PC-3 (cell line): ENCODE measurements at regions not wholly inside any gene's neighbourhood (a gene's known extent, or its start where the extent isn't known, plus 50 kb on each side); places are given as distances from the start of the nearest gene placed in this dataset.

ENCODE experiments used
- ATAC-seq: fragments of 200-7000 bp; cut with Tn5 transposase; 2 replicates; pipeline ENCODE4 v1.9.1; 2020; ENCODE audit warnings: mild to moderate bottlenecking, moderate library complexity
- BruUV-seq: library from RNA; stranded (reverse); fragments of 400-500 nt; replicated peaks from 2 replicates; lab custom pipeline; 2021; lab: Mats Ljungman, UMichigan
- CTCF ChIA-PET: fragments of 300-600 bp; sonication (Branson Sonifier 250); formaldehyde crosslinking; loops from one replicate; lab custom pipeline; 2022; ENCODE audit warnings: antibody characterized with exemption; lab: Charles Lee
- POLR2A ChIA-PET: fragments of 300-600 bp; sonication (Branson Sonifier 250); formaldehyde crosslinking; loops from one replicate; lab custom pipeline; 2022; ENCODE audit warnings: antibody characterized with exemption; ENCODE audit not compliant: unreplicated experiment; lab: Charles Lee
- DNase-seq: peaks from one replicate; pipeline ENCODE4 v3.0.0-alpha.2; 2015
- H2AFZ ChIP-seq: fragments of 300-600 bp; sonication (generic); 2 replicates; pipeline ENCODE4 v1.6.0; 2016; ENCODE audit warnings: antibody characterized with exemption, low read length
- H3F3A ChIP-seq: fragments of 300-600 bp; sonication (generic); one replicate; pipeline ENCODE4 v1.6.0; 2017; ENCODE audit warnings: antibody characterized with exemption, low read length, control low read depth, mild to moderate bottlenecking; ENCODE audit not compliant: unreplicated experiment
- H3K27ac ChIP-seq: fragments of 300-600 bp; sonication (generic); 2 replicates; pipeline ENCODE4 v1.5.1; 2016; ENCODE audit warnings: mild to moderate bottlenecking, low read length
- H3K27me3 ChIP-seq: fragments of 300-600 bp; sonication (generic); 2 replicates; pipeline ENCODE4 v1.6.1; 2016; ENCODE audit warnings: low read length, mixed read lengths
- H3K36me3 ChIP-seq: fragments of 300-600 bp; sonication (generic); 2 replicates; pipeline ENCODE4 v1.6.1; 2016; ENCODE audit warnings: low read depth, mixed run types, low read length, mixed read lengths
- H3K4me1 ChIP-seq: fragments of 300-600 bp; sonication (generic); 2 replicates; pipeline ENCODE4 v1.5.1; 2016; ENCODE audit warnings: low read length; ENCODE audit not compliant: insufficient read depth
- H3K4me2 ChIP-seq: fragments of 300-600 bp; sonication (generic); 2 replicates; pipeline ENCODE4 v1.6.0; 2016; ENCODE audit warnings: low read length
- H3K4me3 ChIP-seq: fragments of 300-600 bp; sonication (generic); 2 replicates; pipeline ENCODE4 v1.5.1; 2016; ENCODE audit warnings: mild to moderate bottlenecking, low read length, mixed read lengths
- H3K79me2 ChIP-seq: fragments of 300-600 bp; sonication (generic); 2 replicates; pipeline ENCODE4 v1.6.1; 2017; ENCODE audit warnings: low read length, mixed read lengths
- H3K9ac ChIP-seq: fragments of 300-600 bp; sonication (generic); 2 replicates; pipeline ENCODE4 v1.6.0; 2016; ENCODE audit warnings: mild to moderate bottlenecking, low read length
- H3K9me2 ChIP-seq: fragments of 300-600 bp; sonication (generic); replicated peaks from 2 replicates; pipeline ENCODE4 v1.6.1; 2016; ENCODE audit warnings: mixed run types, low read length, mixed read lengths
- H3K9me3 ChIP-seq: fragments of 300-600 bp; sonication (generic); 2 replicates; pipeline ENCODE4 v1.6.1; 2016; ENCODE audit warnings: low read length, mixed read lengths
- H4K20me1 ChIP-seq: fragments of 300-600 bp; sonication (generic); 2 replicates; pipeline ENCODE4 v1.6.1; 2016; ENCODE audit warnings: low read length, mixed read lengths
- EZH2 ChIP-seq: fragments of 300-600 bp; sonication (generic); IDR thresholded peaks from one replicate; pipeline ENCODE4 v1.6.1; 2017; ENCODE audit warnings: antibody characterized with exemption, mild to moderate bottlenecking, low read length; ENCODE audit not compliant: unreplicated experiment
- EZH2phosphoT487 ChIP-seq: fragments of 300-600 bp; sonication (generic); IDR thresholded peaks from 2 replicates; pipeline ENCODE4 v1.6.1; 2018; ENCODE audit warnings: mild to moderate bottlenecking, antibody characterized with exemption, low read length, borderline replicate concordance
- intact Hi-C: fragments of 100-400 bp; cut with micrococcal nuclease; formaldehyde crosslinking; loops from 2 replicates; pipeline ENCODE4 v1.9.0; 2023
- TF ChIP-seq, protein P1 (sequence below): fragments of 300-600 bp; sonication (generic); conservative IDR thresholded peaks from 2 replicates; pipeline ENCODE4 v1.5.1; 2017; ENCODE audit warnings: antibody characterized with exemption, low read depth, mild to moderate bottlenecking, low read length

DNA sequence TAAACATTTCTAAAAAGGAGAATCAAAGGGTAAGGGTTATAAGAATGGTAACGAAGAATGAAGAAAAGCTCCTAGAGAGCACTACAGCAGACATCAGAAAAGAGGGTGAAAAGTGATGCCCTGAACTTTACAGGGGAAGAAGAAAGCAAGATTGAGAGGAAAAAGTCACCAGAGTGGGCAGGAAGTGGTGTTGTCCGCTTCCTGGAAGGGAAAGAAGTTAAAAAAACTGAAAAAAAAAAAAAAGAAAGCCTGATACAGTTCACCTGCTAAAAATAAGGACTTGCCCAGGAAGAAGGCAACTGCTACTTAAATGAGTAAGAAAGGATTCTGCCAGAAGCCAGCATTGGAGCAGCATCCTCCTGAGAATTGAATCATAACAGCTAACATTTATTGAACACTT lies 330.1 kb upstream of the PHF14 start:
- Histone ChIP-seq H3K4me3 (no peak overlapping the region), H3K36me3 (no peaks in the 10 kb centered on the region), H3K9me3 (no peaks in the 10 kb centered on the region), H3K27ac (no peak overlapping the region), H3K9ac (no peak overlapping the region), H3K9me2 (no peaks in the 10 kb centered on the region), H2AFZ (no peak overlapping the region), H3K79me2 (no peaks in the 10 kb centered on the region), H3K27me3 (no peaks in the 10 kb centered on the region), H3K4me2 (no peak overlapping the region), H3F3A (no peaks in the 10 kb centered on the region), H3K4me1 (no peaks in the 10 kb centered on the region), H4K20me1 (no peaks in the 10 kb centered on the region)
- ChIA-PET CTCF (no interaction called here), POLR2A (no interaction called here)
- no TSS peak for BruUV-seq
- no peak for TF ChIP-seq EZH2
- TF ChIP-seq EZH2phosphoT487: no peak
- TF ChIP-seq, protein P1, sequence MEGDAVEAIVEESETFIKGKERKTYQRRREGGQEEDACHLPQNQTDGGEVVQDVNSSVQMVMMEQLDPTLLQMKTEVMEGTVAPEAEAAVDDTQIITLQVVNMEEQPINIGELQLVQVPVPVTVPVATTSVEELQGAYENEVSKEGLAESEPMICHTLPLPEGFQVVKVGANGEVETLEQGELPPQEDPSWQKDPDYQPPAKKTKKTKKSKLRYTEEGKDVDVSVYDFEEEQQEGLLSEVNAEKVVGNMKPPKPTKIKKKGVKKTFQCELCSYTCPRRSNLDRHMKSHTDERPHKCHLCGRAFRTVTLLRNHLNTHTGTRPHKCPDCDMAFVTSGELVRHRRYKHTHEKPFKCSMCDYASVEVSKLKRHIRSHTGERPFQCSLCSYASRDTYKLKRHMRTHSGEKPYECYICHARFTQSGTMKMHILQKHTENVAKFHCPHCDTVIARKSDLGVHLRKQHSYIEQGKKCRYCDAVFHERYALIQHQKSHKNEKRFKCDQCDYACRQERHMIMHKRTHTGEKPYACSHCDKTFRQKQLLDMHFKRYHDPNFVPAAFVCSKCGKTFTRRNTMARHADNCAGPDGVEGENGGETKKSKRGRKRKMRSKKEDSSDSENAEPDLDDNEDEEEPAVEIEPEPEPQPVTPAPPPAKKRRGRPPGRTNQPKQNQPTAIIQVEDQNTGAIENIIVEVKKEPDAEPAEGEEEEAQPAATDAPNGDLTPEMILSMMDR: no peak
- no peak for ATAC-seq
- intact Hi-C loops: no loop called here
- no peak for DNase-seq

DNA sequence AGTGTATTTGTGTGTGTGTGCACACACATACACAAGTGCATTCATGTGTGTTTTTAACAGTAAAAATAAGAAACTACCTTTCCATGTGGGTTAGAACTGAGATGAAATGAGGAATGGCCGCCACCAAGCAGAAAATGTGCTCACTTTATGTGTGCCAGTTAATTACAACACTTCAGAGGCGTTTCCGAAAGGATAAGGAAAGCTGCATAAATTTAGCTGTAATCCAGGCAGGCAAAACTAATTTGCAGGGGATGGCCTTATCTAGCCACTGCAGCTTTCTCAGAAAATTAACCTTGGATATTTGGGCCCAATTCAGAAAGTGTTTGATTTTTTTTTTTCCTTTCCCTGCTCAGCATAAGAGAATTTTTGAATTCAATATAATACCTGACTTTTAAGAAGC lies 328.8 kb upstream of the PHF14 start:
- intact Hi-C loops: no loop called here
- no peak for ATAC-seq
- Histone ChIP-seq H3K9ac (no peak overlapping the region), H3K36me3 (no peaks in the 10 kb centered on the region), H4K20me1 (no peaks in the 10 kb centered on the region), H3K4me3 (no peak overlapping the region), H3K9me2 (no peaks in the 10 kb centered on the region), H3K27ac (no peak overlapping the region), H3K79me2 (no peaks in the 10 kb centered on the region), H3K9me3 (no peaks in the 10 kb centered on the region), H3F3A (no peaks in the 10 kb centered on the region), H3K4me1 (no peaks in the 10 kb centered on the region), H3K27me3 (no peaks in the 10 kb centered on the region), H2AFZ (no peak overlapping the region), H3K4me2 (no peak overlapping the region)
- ChIA-PET CTCF (no interaction called here), POLR2A (no interaction called here)
- DNase-seq: no peak
- TF ChIP-seq, protein P1: no peak
- no peak for TF ChIP-seq EZH2
- TF ChIP-seq EZH2phosphoT487: no peak
- BruUV-seq: no TSS peak

- ChIA-PET POLR2A (no interaction called here), CTCF (interaction anchor here (0.7 kb wide), 1 partner anchor 243 kb away, joined by 3 read pairs; no protein-coding TSS in a partner anchor)
- TF ChIP-seq, protein P1: no peak
- no peak for TF ChIP-seq EZH2
- TF ChIP-seq EZH2phosphoT487: no peak
- H3K27ac ChIP-seq: no peak overlapping the region
- no peaks in the 10 kb centered on the region for H3K9me3 ChIP-seq
- H3K4me3 ChIP-seq: no peak overlapping the region
- no peaks in the 10 kb centered on the region for H4K20me1 ChIP-seq
- H3K4me2 ChIP-seq: no peak overlapping the region
- H3K79me2 ChIP-seq: no peaks in the 10 kb centered on the region
- no peak overlapping the region for H2AFZ ChIP-seq
- no peaks in the 10 kb centered on the region for H3K9me2 ChIP-seq
- DNase-seq (no peak), ATAC-seq (no peak)
- BruUV-seq: no TSS peak
- intact Hi-C loops: no loop called here
- H3K9ac ChIP-seq: no peak overlapping the region
- no peaks in the 10 kb centered on the region for H3F3A ChIP-seq
- no peaks in the 10 kb centered on the region for H3K36me3 ChIP-seq
- H3K4me1 ChIP-seq: no peaks in the 10 kb centered on the region
- H3K27me3 ChIP-seq: no peaks in the 10 kb centered on the region
These were observed 327.5 kb upstream of the PHF14 start for GRCh38 chr7:10646194-10646593.
